ENCODE measurements at regions not wholly inside any gene's neighbourhood (a gene's known extent, or its start where the extent isn't known, plus 50 kb on each side); places are given as distances from the start of the nearest gene placed in this dataset.

DNA sequence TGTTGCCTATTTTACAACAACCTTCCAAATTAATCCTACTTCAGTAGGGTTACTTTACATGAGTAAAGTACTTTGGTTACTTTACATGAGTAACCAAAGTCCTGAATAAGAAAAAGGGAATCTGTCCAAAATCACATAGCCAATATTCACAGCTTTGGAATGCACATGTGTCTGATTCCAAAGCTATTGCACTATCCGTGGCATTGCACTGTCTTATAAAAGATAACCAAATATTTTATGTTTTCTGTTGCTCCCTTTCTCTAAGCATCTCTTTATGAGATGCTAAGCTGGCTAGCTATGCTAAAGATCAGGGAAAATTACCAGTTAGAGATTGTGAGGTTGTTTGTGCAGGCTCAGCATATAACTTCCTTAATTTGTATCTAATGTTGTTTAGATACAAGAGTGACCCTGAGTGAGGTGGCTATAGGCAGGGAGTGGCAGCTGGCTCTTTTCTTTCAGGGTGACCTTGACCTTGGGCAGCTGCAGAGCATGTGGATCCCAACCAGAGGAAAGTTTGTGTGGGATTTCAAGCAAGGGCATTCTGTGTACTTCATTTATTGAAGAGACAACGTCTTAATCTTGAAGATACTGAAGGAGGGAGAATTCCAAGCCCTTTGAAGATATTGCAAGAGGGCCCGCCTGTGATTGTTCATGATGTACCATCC, 366.1 kb upstream of the ANKRD30A start:
- TF ChIP-seq, protein P1, sequence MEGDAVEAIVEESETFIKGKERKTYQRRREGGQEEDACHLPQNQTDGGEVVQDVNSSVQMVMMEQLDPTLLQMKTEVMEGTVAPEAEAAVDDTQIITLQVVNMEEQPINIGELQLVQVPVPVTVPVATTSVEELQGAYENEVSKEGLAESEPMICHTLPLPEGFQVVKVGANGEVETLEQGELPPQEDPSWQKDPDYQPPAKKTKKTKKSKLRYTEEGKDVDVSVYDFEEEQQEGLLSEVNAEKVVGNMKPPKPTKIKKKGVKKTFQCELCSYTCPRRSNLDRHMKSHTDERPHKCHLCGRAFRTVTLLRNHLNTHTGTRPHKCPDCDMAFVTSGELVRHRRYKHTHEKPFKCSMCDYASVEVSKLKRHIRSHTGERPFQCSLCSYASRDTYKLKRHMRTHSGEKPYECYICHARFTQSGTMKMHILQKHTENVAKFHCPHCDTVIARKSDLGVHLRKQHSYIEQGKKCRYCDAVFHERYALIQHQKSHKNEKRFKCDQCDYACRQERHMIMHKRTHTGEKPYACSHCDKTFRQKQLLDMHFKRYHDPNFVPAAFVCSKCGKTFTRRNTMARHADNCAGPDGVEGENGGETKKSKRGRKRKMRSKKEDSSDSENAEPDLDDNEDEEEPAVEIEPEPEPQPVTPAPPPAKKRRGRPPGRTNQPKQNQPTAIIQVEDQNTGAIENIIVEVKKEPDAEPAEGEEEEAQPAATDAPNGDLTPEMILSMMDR (IDR thresholded peaks at IDR 0.05; ENCODE audit: low read depth, low read length), result no peak
- no peak for TF ChIP-seq EZH2phosphoT487 (IDR thresholded peaks at IDR 0.05; ENCODE audit: low read depth)

All from OCI-LY3 (cell line).